HFF-Myc (cell line): ENCODE measurements at regions not wholly inside any gene's neighbourhood (a gene's known extent, or its start where the extent isn't known, plus 50 kb on each side); places are given as distances from the start of the nearest gene placed in this dataset.

ENCODE experiments used
- DNase-seq: peaks from one replicate; pipeline ENCODE4 v3.0.0-alpha.2; 2011; ENCODE audit warnings: low read depth; ENCODE audit errors: extremely low read depth
- H3K4me3 ChIP-seq: replicated peaks from 2 replicates; pipeline ENCODE4 v1.5.1; 2011; ENCODE audit warnings: low read depth, mild to moderate bottlenecking, control low read depth, low read length
- CTCF ChIP-seq: IDR thresholded peaks from 2 replicates; pipeline ENCODE4 v1.5.1; 2012; ENCODE audit warnings: mild to moderate bottlenecking, low read depth, low read length, control low read depth; ENCODE audit errors: missing control alignments

GRCh38 chr12:114895081-114895480 is 211.1 kb upstream of the TBX3 start:
- H3K4me3 ChIP-seq: no peak overlapping the region
- no peak for TF ChIP-seq CTCF
- no peak for DNase-seq

GRCh38 chr12:114894076-114894475 is 210.1 kb upstream of the TBX3 start:
- no peak for TF ChIP-seq CTCF
- H3K4me3 ChIP-seq: no peak overlapping the region
- DNase-seq: no peak

- no peak overlapping the region for H3K4me3 ChIP-seq
- DNase-seq: no peak
- no peak for TF ChIP-seq CTCF
Measured at GRCh38 chr12:114888928-114889584, 205.1 kb upstream of the TBX3 start.

GRCh38 chr12:114888448-114888847 is 204.5 kb upstream of the TBX3 start:
- TF ChIP-seq CTCF: no peak
- H3K4me3 ChIP-seq: no peak overlapping the region
- no peak for DNase-seq

- H3K4me3 ChIP-seq: no peak overlapping the region
- no peak for DNase-seq
- no peak for TF ChIP-seq CTCF
Measured at GRCh38 chr12:114885501-114885900, 201.5 kb upstream of the TBX3 start.

GRCh38 chr12:114884575-114884974 is 200.6 kb upstream of the TBX3 start:
- no peak for DNase-seq
- TF ChIP-seq CTCF: no peak
- no peak overlapping the region for H3K4me3 ChIP-seq

- no peak overlapping the region for H3K4me3 ChIP-seq
- TF ChIP-seq CTCF: no peak
- DNase-seq: no peak
Measured at GRCh38 chr12:114882083-114882482, 198.1 kb upstream of the TBX3 start.
